ENCODE measurements at regions not wholly inside any gene's neighbourhood (a gene's known extent, or its start where the extent isn't known, plus 50 kb on each side); places are given as distances from the start of the nearest gene placed in this dataset.

GRCh38 chr1:163933437-163933836 lies 611.7 kb downstream of the NUF2 start:
- no peak overlapping the region for H3K14ac ChIP-seq (ENCODE audit: insufficient read depth, low read length)
- no peak overlapping the region for H2BK12ac ChIP-seq (ENCODE audit: insufficient read length, low read depth, low read length)
- no peak overlapping the region for H3K23ac ChIP-seq (ENCODE audit: insufficient read length, low read depth, low read length)
- no peak overlapping the region for H4K5ac ChIP-seq (ENCODE audit: insufficient read length, low read depth, low read length)
- H3K56ac ChIP-seq (ENCODE audit: insufficient read length, low read depth, low read length), result no peak overlapping the region
- Mint-ChIP-seq H3K27ac (no peak overlapping the region; a peak in 1 of 7 replicates), H3K9me3 (peaks cover 2 to 5% of the 10 kb centered on the region in 2 experiments; a peak in 3 of 5 replicates), H3K36me3 (ENCODE audit: insufficient read depth in 1 of 3, low read depth in 3 of 3) (peaks cover 0 to 3% (median 2%) of the 10 kb centered on the region in 3 experiments; a peak in 3 of 7 replicates), H3K4me3 (no peak overlapping the region), H3K27me3 (ENCODE audit: low read depth) (no peaks in the 10 kb centered on the region), H3K4me1 (peaks cover 7 to 9% of the 10 kb centered on the region in 2 experiments)
- no peak overlapping the region for H4K91ac ChIP-seq (ENCODE audit: insufficient read length, low read depth, low read length)
- H3K9ac ChIP-seq (ENCODE audit: extremely low read depth, insufficient read length, low read length), result no peak overlapping the region
- no peak overlapping the region for H3T11ph ChIP-seq (ENCODE audit: low read length)
- H3K27me3 ChIP-seq (ENCODE audit: insufficient read depth, low read length), result no peaks in the 10 kb centered on the region
- no peak overlapping the region for H2AK5ac ChIP-seq (ENCODE audit: insufficient read length, low read length)
- H3K4me2 ChIP-seq (ENCODE audit: insufficient read depth, insufficient read length, low read length), result no peak overlapping the region
- TF ChIP-seq CTCF (conservative IDR thresholded peaks at IDR 0.05), result no peak
- H3K79me2 ChIP-seq (ENCODE audit: insufficient read depth, low read length), result no peaks in the 10 kb centered on the region
- no peak overlapping the region for H2BK20ac ChIP-seq (ENCODE audit: low read depth, low read length, poor library complexity, severe bottlenecking)
- H3K9me3 ChIP-seq (ENCODE audit: control insufficient read depth, low read depth, low read length), result no peaks in the 10 kb centered on the region
- H3K23me2 ChIP-seq (ENCODE audit: insufficient read length, low read depth, low read length, poor library complexity, severe bottlenecking), result no peaks in the 10 kb centered on the region
- H2BK5ac ChIP-seq (ENCODE audit: insufficient read length, low read length), result no peak overlapping the region
- no peak overlapping the region for H4K8ac ChIP-seq (replicated peaks; ENCODE audit: insufficient read length, low read depth, low read length)
- no peak overlapping the region for H3K18ac ChIP-seq (ENCODE audit: insufficient read length, low read depth, low read length)
- no peak overlapping the region for H2BK120ac ChIP-seq (ENCODE audit: low read depth, low read length, poor library complexity, severe bottlenecking)
- no peak overlapping the region for H2AFZ ChIP-seq (ENCODE audit: low read length)
- no peak for DNase-seq
- no peak overlapping the region for H3K27ac ChIP-seq (ENCODE audit: insufficient read length, low read depth, low read length)
- H4K20me1 ChIP-seq (ENCODE audit: control insufficient read depth, insufficient read depth, insufficient read length), result no peaks in the 10 kb centered on the region
- H3K4ac ChIP-seq (ENCODE audit: low read depth, low read length), result no peak overlapping the region
- H3K79me1 ChIP-seq (ENCODE audit: insufficient read depth, low read depth, low read length, poor library complexity, severe bottlenecking), result no peaks in the 10 kb centered on the region
- WGBS (ENCODE audit: extremely low coverage, insufficient read length, low lambda C conversion rate), result no CpG with 5 or more reads among the region's 3 CpGs
- no peak overlapping the region for H2BK15ac ChIP-seq (ENCODE audit: low read depth, low read length)
- no peaks in the 10 kb centered on the region; the same call in 1 of the 2 replicates for H3K4me1 ChIP-seq (ENCODE audit: insufficient read depth, low read length)
